Panc1 (cell line): ENCODE measurements at regions not wholly inside any gene's neighbourhood (a gene's known extent, or its start where the extent isn't known, plus 50 kb on each side); places are given as distances from the start of the nearest gene placed in this dataset.

ENCODE experiments used
- ATAC-seq: fragments of 200-7000 bp; cut with Tn5 transposase; 2 replicates; pipeline ENCODE4 v1.9.1; 2020; ENCODE audit warnings: mild to moderate bottlenecking, moderate library complexity
- BruUV-seq: library from RNA; stranded (reverse); fragments of 400-500 nt; replicated peaks from 2 replicates; lab custom pipeline; 2021; lab: Mats Ljungman, UMichigan
- CTCF ChIA-PET: fragments of 300-600 bp; sonication (Branson Sonifier 250); formaldehyde crosslinking; loops from one replicate; lab custom pipeline; 2022; ENCODE audit warnings: antibody characterized with exemption; lab: Charles Lee
- POLR2A ChIA-PET: fragments of 300-600 bp; sonication (Branson Sonifier 250); formaldehyde crosslinking; loops from one replicate; lab custom pipeline; 2022; ENCODE audit warnings: antibody characterized with exemption; lab: Charles Lee
- DNase-seq: peaks from one replicate; pipeline ENCODE4 v3.0.0-alpha.2; 2010; ENCODE audit warnings: low read depth, low spot score
- H3K27ac ChIP-seq: 2 replicates; pipeline ENCODE4 v1.5.1; 2011; ENCODE audit warnings: mild to moderate bottlenecking, low read length, inconsistent platforms
- H3K27me3 ChIP-seq: fragments of 200-500 bp; sonication (Bioruptor generic); 2 replicates; pipeline ENCODE4 v1.6.0; 2014; ENCODE audit warnings: low read length, inconsistent platforms; ENCODE audit not compliant: control insufficient read depth, insufficient read depth
- H3K36me3 ChIP-seq: fragments of 200-500 bp; sonication (Bioruptor generic); 2 replicates; pipeline ENCODE4 v1.5.1; 2014; ENCODE audit warnings: inconsistent platforms, mild to moderate bottlenecking, low read length, moderate library complexity; ENCODE audit not compliant: control insufficient read depth, insufficient read depth
- H3K4me1 ChIP-seq: 2 replicates; pipeline ENCODE4 v1.5.1; 2011; ENCODE audit warnings: inconsistent platforms, mild to moderate bottlenecking, low read length, moderate library complexity; ENCODE audit not compliant: control insufficient read depth, insufficient read depth
- H3K4me3 ChIP-seq, 2 experiments: 2 replicates each; pipeline ENCODE4 v1.5.1; 2011 to 2012; ENCODE audit warnings: low read depth in 2 of 2, low read length in 2 of 2, mild to moderate bottlenecking in 2 of 2, inconsistent platforms in 1 of 2, moderate library complexity in 1 of 2
- H3K9me3 ChIP-seq: fragments of 200-500 bp; sonication (Bioruptor generic); 2 replicates; pipeline ENCODE4 v1.5.1; 2014; ENCODE audit warnings: low read depth, mild to moderate bottlenecking, inconsistent platforms, low read length, moderate library complexity; ENCODE audit not compliant: control insufficient read depth, insufficient read depth
- POLR2AphosphoS5 ChIP-seq: IDR thresholded peaks from 2 replicates; pipeline ENCODE4 v1.6.1; 2012; ENCODE audit warnings: mild to moderate bottlenecking, low read depth, low read length, moderate library complexity
- SIN3A ChIP-seq: IDR thresholded peaks from 2 replicates; pipeline ENCODE4 v1.6.1; 2012; ENCODE audit warnings: low read depth, mild to moderate bottlenecking, low read length, moderate library complexity, borderline replicate concordance; ENCODE audit not compliant: insufficient read depth
- TCF7L2 ChIP-seq: IDR thresholded peaks from 2 replicates; pipeline ENCODE4 v1.6.1; 2011; ENCODE audit warnings: mild to moderate bottlenecking, low read depth, low read length, inconsistent platforms
- in situ Hi-C: cut with HindIII; loops from 2 replicates; pipeline ENCODE4 v1.10.0; 2016; ENCODE audit warnings: low sequenced_read_pairs, low pct_unique_long_range_greater_than_20kb
- intact Hi-C: fragments of 100-400 bp; cut with micrococcal nuclease; formaldehyde crosslinking; loops from one replicate; pipeline ENCODE4 v1.10.0; 2022; ENCODE audit not compliant: unreplicated experiment
- TF ChIP-seq, protein P1 (sequence below), 2 experiments: IDR thresholded peaks; 2 replicates each; pipeline ENCODE4 v1.6.1; 2011 to 2012; ENCODE audit warnings: low read depth in 2 of 2, control low read depth in 1 of 2, low read length in 1 of 2, mild to moderate bottlenecking in 1 of 2, moderate library complexity in 1 of 2; ENCODE audit not compliant: insufficient read depth in 1 of 2
- TF ChIP-seq, protein P2 (sequence below): fragments of 450-650 bp; IDR thresholded peaks from 2 replicates; pipeline ENCODE4 v1.5.1; 2017; ENCODE audit warnings: mild to moderate bottlenecking

DNA sequence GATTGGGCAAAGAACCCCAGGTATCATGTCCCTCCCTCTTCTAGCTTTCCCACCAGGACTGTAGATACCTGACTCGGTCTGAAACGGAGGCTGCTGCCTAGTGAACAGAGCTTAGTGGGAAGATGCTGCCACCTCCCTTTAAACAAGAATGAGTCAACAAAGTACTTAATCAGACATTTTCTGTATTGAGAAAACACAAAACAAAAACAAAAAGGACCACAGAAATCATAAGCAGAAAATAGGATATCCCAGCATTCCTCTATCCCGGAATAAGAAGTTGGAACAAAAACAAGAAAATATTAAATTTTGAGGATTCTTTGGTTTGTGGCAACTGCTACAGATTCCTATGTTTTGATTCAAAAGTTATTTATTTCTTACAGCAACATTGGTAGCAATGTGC is 51.7 kb upstream of the COL8A1 start:
- BruUV-seq = no TSS peak
- intact Hi-C loops = no loop called here
- H3K9me3 ChIP-seq = no peaks in the 10 kb centered on the region
- DNase-seq (no peak), ATAC-seq (no peak)
- in situ Hi-C loops = no loop called here
- no peaks in the 10 kb centered on the region for H3K27me3 ChIP-seq
- no peak overlapping the region for H3K27ac ChIP-seq
- H3K36me3 ChIP-seq = no peaks in the 10 kb centered on the region
- POLR2A ChIA-PET = no interaction called here
- no peak overlapping the region for H3K4me3 ChIP-seq
- H3K4me1 ChIP-seq = no peaks in the 10 kb centered on the region
- CTCF ChIA-PET = no interaction called here
- TF ChIP-seq, protein P1, sequence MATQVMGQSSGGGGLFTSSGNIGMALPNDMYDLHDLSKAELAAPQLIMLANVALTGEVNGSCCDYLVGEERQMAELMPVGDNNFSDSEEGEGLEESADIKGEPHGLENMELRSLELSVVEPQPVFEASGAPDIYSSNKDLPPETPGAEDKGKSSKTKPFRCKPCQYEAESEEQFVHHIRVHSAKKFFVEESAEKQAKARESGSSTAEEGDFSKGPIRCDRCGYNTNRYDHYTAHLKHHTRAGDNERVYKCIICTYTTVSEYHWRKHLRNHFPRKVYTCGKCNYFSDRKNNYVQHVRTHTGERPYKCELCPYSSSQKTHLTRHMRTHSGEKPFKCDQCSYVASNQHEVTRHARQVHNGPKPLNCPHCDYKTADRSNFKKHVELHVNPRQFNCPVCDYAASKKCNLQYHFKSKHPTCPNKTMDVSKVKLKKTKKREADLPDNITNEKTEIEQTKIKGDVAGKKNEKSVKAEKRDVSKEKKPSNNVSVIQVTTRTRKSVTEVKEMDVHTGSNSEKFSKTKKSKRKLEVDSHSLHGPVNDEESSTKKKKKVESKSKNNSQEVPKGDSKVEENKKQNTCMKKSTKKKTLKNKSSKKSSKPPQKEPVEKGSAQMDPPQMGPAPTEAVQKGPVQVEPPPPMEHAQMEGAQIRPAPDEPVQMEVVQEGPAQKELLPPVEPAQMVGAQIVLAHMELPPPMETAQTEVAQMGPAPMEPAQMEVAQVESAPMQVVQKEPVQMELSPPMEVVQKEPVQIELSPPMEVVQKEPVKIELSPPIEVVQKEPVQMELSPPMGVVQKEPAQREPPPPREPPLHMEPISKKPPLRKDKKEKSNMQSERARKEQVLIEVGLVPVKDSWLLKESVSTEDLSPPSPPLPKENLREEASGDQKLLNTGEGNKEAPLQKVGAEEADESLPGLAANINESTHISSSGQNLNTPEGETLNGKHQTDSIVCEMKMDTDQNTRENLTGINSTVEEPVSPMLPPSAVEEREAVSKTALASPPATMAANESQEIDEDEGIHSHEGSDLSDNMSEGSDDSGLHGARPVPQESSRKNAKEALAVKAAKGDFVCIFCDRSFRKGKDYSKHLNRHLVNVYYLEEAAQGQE (IDR thresholded peaks at IDR 0.05; ENCODE audit: insufficient read depth in 1 of 2, low read depth in 2 of 2, low read length in 1 of 2) = no peak
- TF ChIP-seq TCF7L2 (no peak), POLR2AphosphoS5 (no peak), SIN3A (no peak)
- TF ChIP-seq, protein P2, sequence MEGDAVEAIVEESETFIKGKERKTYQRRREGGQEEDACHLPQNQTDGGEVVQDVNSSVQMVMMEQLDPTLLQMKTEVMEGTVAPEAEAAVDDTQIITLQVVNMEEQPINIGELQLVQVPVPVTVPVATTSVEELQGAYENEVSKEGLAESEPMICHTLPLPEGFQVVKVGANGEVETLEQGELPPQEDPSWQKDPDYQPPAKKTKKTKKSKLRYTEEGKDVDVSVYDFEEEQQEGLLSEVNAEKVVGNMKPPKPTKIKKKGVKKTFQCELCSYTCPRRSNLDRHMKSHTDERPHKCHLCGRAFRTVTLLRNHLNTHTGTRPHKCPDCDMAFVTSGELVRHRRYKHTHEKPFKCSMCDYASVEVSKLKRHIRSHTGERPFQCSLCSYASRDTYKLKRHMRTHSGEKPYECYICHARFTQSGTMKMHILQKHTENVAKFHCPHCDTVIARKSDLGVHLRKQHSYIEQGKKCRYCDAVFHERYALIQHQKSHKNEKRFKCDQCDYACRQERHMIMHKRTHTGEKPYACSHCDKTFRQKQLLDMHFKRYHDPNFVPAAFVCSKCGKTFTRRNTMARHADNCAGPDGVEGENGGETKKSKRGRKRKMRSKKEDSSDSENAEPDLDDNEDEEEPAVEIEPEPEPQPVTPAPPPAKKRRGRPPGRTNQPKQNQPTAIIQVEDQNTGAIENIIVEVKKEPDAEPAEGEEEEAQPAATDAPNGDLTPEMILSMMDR = no peak

DNA sequence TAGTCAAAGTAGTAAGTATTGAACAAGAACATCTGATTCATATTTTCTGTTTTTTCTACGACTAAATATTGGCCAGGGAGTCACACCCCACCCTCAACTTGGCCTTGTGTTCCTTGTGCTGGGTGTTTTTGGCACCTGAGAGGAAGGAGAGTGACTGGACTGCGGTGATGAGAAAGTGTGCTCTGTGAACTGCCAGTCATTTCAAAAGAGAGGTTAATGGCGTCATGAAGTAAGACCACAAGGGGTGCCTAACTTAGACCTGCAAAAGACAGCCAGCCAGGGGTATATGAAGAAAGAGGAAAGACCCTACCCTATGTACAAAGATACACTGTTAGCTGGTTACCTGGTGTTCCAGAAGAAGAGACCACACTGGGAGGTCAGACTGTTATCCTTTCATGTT is 58.4 kb upstream of the COL8A1 start:
- H3K36me3 ChIP-seq = no peaks in the 10 kb centered on the region
- ATAC-seq = no peak
- CTCF ChIA-PET = no interaction called here
- H3K4me1 ChIP-seq = no peaks in the 10 kb centered on the region
- no peak overlapping the region for H3K27ac ChIP-seq
- no peak for DNase-seq
- in situ Hi-C loops (no loop called here), intact Hi-C loops (no loop called here)
- POLR2A ChIA-PET = no interaction called here
- no peak overlapping the region for H3K4me3 ChIP-seq
- H3K9me3 ChIP-seq = no peaks in the 10 kb centered on the region
- BruUV-seq = no TSS peak
- no peak for TF ChIP-seq POLR2AphosphoS5
- no peak for TF ChIP-seq SIN3A
- no peak for TF ChIP-seq TCF7L2
- TF ChIP-seq, protein P2 = no peak
- TF ChIP-seq, protein P1 (IDR thresholded peaks at IDR 0.05; ENCODE audit: insufficient read depth in 1 of 2, low read depth in 2 of 2, low read length in 1 of 2) = no peak
- no peaks in the 10 kb centered on the region for H3K27me3 ChIP-seq
